ENCODE measurements at regions not wholly inside any gene's neighbourhood (a gene's known extent, or its start where the extent isn't known, plus 50 kb on each side); places are given as distances from the start of the nearest gene placed in this dataset.

DNA sequence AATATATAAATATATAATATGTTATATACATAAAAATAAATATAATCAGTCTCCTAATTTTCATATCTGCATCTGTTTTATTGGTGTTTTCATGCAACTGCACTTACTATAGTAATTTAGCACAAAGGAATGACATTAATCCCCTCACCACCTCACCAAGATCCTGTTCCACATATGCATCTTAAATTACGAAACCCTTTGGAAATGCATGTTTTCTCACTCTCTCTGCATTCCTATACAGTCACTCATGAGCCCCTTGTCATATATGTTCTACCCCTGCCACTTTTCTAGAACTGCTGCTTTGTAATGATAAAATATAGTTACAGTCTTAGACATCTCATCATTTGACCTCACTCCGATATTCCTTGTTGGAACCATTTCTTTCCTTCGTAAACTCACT, 728.7 kb upstream of the SLIT2 start:
- no peak for TF ChIP-seq POLR2A (IDR thresholded peaks at IDR 0.05)
- TF ChIP-seq, protein P1, sequence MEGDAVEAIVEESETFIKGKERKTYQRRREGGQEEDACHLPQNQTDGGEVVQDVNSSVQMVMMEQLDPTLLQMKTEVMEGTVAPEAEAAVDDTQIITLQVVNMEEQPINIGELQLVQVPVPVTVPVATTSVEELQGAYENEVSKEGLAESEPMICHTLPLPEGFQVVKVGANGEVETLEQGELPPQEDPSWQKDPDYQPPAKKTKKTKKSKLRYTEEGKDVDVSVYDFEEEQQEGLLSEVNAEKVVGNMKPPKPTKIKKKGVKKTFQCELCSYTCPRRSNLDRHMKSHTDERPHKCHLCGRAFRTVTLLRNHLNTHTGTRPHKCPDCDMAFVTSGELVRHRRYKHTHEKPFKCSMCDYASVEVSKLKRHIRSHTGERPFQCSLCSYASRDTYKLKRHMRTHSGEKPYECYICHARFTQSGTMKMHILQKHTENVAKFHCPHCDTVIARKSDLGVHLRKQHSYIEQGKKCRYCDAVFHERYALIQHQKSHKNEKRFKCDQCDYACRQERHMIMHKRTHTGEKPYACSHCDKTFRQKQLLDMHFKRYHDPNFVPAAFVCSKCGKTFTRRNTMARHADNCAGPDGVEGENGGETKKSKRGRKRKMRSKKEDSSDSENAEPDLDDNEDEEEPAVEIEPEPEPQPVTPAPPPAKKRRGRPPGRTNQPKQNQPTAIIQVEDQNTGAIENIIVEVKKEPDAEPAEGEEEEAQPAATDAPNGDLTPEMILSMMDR (IDR thresholded peaks at IDR 0.05): no peak

Data from heart left ventricle (tissue), 13 donors.